ENCODE measurements at regions not wholly inside any gene's neighbourhood (a gene's known extent, or its start where the extent isn't known, plus 50 kb on each side); places are given as distances from the start of the nearest gene placed in this dataset.

GRCh38 chr17:13931800-13932460 lies 137.4 kb upstream of the COX10 start:
- peak in 1 of 2 donors; percentile 1 for DNase-seq (ENCODE audit: low read depth in 2 of 2)

DNA sequence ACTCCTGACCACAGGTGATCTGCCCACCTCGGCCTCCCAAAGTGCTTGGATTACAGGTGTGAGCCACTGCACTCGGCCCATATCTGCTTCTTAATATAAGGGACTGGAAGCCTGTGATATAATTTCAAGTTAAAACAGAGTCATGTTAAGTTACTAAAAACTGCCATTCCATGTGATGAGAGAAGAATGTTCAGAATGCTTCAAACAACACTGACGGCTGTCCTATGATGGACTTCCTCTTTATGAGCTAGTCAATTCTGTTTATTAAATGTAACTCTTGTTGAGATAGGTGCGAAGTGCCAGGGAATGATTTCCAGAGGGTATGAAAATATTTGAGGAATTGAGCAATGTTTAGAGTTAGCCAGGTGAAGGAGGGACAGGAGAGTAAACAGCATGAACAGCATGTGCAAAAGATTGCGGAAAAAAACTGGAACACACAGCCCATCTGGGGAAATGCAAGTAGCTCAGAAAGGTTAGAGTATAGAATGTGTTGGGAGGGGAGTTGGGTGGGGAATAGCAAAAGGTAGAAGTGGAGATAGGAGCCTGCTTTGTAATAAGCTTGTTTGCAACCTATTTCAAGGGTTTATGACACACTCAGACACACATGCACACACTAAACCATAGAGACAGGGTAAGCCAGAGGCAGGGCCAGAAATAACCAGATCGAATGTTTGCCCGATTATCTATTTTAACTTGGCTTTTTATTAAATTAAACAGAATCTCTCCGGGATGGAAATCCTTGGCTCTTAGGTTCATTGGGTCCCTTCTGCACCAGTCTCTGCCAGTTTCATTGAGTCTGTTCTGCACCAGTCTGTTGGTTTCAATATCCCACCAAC lies 135.6 kb upstream of the COX10 start:
- no peak for DNase-seq (ENCODE audit: low read depth in 2 of 2)

DNA sequence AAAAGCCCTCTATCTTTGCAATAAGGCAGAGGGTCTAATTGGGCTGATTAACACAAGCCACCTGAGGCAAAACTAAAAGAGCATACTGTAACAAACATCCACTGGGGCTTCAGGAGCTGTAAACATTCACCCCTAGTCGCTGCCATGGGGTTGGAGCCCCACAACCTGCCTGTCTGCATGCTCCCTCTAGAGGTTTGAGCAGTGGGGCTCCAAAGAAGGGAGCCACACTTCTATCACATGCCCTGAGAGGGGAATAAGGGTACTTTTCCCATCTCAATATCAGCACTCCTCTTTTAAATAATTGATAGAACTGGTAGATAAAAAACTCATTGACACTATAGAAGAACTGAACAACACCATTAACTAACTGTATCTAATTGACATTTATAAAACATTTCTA lies 130.1 kb upstream of the COX10 start:
- no peak for DNase-seq (ENCODE audit: low read depth in 2 of 2)

- DNase-seq (ENCODE audit: low read depth in 2 of 2): no peak
These were observed 128.2 kb upstream of the COX10 start for GRCh38 chr17:13940858-13941665.

- DNase-seq (ENCODE audit: low read depth in 2 of 2): no peak
These were observed 127.5 kb upstream of the COX10 start for GRCh38 chr17:13941781-13942180.

GRCh38 chr17:13943909-13944308 lies 125.4 kb upstream of the COX10 start:
- no peak for DNase-seq (ENCODE audit: low read depth in 2 of 2)

DNA sequence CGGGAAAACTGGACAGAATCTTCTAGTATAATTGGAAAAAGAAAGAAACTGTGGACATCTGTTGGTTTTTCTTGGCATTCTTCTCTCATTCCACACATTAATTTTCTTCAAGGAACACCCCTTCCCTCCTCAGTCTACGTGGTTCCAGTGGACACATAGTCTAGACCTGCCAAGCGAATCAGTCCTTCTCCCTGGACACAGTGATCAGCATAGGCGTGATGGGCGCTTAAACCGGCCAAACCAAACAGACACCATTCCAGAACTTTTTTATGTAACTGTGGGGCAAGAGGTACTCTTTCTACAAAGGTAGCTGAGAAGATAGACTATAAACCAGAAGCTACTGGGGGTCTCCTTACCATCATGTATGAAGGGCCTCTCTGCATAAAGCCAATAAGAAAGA lies 121.8 kb upstream of the COX10 start:
- no peak for DNase-seq (ENCODE audit: low read depth in 2 of 2)

DNA sequence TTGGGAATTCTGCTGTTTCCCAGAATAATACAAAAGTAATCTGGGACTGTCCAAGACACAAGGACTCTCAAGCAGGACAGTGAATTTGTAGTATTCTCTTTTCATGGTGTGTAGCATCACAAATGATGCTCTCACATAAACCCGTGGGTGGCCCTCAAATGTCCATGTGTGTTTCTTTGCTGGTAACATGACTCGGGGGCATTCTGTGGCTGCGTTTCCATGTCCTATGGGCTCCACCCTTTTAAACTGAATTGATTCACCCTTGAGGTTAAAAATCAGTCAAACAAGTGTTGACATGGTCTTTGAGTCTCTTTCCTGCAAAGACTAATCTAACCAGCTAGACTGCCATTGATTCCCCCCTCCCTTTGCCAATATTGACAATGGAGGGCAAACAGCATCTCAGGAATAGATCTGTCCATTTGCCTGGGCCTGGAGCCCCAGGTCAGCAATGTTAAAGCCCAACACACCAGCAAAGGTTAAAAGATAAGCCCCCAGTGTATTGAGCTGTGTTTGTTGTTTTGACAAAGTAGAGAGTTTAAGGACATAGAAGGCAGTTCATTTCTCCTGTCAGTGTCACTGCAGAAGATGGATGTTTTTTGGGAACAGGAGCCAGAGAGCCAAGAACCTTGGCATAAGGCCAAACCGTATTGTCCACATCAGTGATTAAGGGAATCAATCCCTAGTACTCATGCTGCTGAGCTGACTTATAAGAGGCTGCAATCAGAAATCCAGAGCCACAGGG lies 117.1 kb upstream of the COX10 start:
- DNase-seq (ENCODE audit: low read depth in 2 of 2): no peak

GRCh38 chr17:13953841-13954240 lies 115.5 kb upstream of the COX10 start:
- DNase-seq (ENCODE audit: low read depth in 2 of 2): no peak

- DNase-seq (ENCODE audit: low read depth in 2 of 2): no peak
These were observed 111.7 kb upstream of the COX10 start for GRCh38 chr17:13957636-13958035.

DNA sequence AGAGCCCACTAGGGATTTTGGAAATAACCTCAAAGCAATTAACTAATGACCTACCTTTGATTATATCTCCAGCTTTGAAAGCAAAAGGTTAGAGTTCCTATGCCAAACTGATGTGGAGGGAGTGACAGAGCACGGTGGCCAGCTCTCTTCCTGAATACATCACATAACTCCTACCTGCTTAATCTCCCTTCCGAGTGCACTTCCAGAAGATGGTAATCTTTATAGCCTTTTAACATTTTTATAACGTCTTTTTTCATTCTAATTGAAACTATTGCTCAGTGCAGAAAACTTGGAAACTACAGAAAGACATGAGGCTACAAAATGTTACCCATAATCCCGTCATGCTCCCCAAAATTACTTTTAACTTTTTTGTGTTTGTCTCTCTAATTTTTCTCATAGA lies 110.5 kb upstream of the COX10 start:
- DNase-seq (ENCODE audit: low read depth in 2 of 2): no peak

DNA sequence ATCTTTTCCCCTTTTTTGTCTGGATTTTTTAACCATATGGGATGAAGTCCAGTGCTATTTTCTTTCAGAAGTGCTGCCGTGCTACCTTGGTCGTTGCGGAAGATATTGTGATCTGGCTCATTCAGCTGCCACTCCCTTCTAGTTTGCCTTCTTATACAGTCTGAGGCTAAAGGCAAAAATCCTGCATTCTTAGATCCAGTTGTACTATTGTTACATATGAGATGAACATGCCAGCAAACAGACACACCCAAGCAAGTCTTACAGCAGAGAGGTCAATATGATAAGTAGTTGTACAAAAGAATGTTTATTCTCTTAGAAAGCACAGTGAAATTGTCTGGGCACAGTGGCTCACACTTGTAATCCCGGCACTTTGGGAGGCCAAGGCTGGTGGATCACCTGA lies 108.0 kb upstream of the COX10 start:
- DNase-seq (ENCODE audit: low read depth in 2 of 2): no peak

GRCh38 chr17:13962716-13963240 lies 106.5 kb upstream of the COX10 start:
- no peak for DNase-seq (ENCODE audit: low read depth in 2 of 2)

DNA sequence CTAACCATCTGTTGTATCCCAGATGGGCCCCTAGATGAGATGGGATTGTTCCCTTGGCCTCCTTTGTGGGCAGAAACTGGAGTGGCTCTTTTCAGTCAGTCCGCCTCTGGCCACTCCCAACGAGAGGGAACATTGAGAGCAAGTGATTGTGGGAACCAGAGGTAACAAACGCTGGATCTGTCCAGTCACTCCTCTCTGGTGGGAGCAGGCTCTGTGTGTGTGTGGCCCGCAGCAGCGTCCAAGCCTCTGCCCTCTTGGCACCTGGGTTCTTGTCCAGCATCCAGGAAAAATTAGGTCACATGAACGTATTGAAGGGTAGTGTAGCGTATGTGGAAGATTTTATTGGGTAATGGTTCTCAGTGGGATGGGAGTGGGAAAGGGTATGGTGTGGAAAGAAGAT lies 101.9 kb upstream of the COX10 start:
- DNase-seq (ENCODE audit: low read depth in 2 of 2): no peak

DNA sequence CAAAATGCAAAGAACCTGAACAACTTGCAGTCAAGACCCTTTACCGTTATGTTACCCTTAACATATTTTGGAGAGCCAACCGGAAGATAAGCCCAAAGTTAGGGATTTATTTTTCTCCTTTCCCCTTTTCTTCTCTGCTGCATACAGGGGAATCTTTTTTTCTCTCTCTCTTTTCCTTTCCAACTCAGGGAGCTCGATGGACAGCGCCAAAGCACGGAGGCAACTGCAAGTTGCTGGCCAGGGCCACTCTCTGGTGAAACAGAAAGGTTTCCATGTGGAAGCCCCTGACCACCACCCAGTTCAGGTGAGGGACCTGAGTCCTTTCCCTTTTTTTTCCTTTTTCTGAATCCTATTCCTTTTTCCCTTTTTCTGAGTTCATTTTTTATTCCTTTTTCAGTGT lies 98.8 kb upstream of the COX10 start:
- no peak for DNase-seq (ENCODE audit: low read depth in 2 of 2)

- DNase-seq (ENCODE audit: low read depth in 2 of 2): no peak
These were observed 95.2 kb upstream of the COX10 start for GRCh38 chr17:13973960-13974651.

DNA sequence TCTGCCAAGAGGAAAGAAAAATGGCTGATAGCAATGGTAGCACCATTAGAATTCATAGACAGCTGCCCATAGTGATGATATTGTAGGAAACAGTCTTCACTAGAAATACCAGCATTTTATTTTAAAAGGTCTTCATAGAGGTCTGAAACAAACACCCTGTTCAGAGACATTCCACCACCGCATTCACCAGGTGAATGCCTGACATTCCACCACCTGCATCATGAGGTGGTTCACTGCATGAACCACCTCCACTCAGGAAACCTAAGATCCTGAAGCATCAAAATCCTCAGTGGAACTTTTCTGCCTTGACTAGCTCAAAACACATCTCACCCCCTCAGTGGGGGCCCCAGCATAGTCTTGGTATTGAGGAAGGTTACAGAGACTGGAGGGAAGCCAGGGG lies 91.5 kb upstream of the COX10 start:
- no peak for DNase-seq (ENCODE audit: low read depth in 2 of 2)

- no peak for DNase-seq (ENCODE audit: low read depth in 2 of 2)
These were observed 90.8 kb upstream of the COX10 start for GRCh38 chr17:13978478-13978877.

DNA sequence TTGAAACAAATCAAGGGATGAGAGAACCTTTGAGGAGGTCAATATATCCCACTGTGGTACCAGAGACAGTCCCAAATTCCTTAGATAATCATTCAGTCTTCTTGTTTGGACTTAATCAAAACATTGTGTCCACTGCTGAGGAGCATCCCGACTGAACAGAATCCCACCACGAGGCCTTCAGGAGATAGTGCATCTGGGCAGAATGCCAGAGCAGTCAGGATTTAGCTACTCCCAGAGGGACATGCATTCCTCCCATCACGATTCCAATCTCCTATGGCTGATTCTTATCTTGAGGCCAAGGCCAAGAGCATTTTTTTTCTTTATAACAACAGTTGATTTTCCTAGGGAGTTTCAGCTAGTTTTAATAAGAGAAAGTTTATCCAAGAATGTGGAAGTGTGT lies 87.4 kb upstream of the COX10 start:
- DNase-seq (ENCODE audit: low read depth in 2 of 2): no peak

DNA sequence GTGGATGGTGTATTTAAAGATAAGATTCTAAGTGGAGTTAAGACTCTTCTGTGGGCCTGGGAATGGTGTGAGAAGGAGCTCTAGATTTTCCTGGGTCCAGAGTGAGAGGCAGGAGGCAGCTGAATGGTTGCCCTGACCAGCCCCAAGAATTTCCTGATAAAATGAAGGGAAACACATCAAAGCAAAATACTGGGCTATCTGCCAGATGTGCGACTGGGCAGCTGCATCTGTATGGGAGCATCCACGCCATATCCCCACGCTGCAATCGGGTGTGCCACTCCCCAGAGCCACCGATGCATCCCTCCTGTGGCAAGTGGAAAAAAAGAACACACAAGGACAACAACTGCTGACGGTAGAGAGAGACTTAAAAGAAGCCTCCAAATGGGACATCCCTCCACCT lies 84.3 kb upstream of the COX10 start:
- DNase-seq (ENCODE audit: low read depth in 2 of 2): no peak

DNA sequence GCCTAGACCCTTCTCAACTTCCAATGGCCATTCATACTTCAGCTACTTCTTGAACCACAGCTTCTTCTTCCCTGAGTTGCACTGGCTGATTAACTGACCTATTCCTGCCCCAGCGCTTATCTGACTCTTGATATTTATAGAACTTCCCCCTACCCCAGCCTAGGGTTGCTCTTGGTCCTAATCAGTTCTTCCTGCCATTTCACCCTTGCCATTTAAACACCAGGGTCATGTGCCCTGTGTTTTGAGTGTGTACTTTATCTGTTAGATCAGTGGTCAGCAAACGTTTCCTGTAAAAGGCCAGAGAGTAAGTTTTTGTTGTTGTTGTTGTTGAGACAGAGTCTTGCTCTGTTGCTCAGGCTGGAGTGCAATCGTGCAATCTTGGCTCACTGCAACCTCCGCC lies 82.4 kb upstream of the COX10 start:
- no peak for DNase-seq (ENCODE audit: low read depth in 2 of 2)
